Endothelial cell (in vitro differentiated cells): ENCODE measurements at regions not wholly inside any gene's neighbourhood (a gene's known extent, or its start where the extent isn't known, plus 50 kb on each side); places are given as distances from the start of the nearest gene placed in this dataset.
A peak's percentile ranks its signal among the peaks of the same experiment; 100 is the strongest.
"Not testable (repeated sequence)": the region's sequence is repeated elsewhere in the genome, so short reads cannot be mapped to it uniquely, and the experiment has no call there.

Experiments
- DNase-seq: peaks from one replicate; pipeline ENCODE4 v3.0.0; 2021; ENCODE audit warnings: low spot score
- H3K27ac Mint-ChIP-seq: one replicate; pipeline ENCODE4 v1.8.0; 2021; ENCODE audit warnings: mixed read lengths, inconsistent platforms; ENCODE audit not compliant: unreplicated experiment
- H3K27me3 Mint-ChIP-seq: one replicate; pipeline ENCODE4 v1.8.0; 2021; ENCODE audit warnings: mild to moderate bottlenecking, moderate library complexity, mixed read lengths, inconsistent platforms; ENCODE audit not compliant: unreplicated experiment
- H3K36me3 Mint-ChIP-seq: one replicate; pipeline ENCODE4 v1.8.0; 2021; ENCODE audit warnings: mild to moderate bottlenecking, low read depth, mixed read lengths, inconsistent platforms; ENCODE audit not compliant: unreplicated experiment
- H3K4me1 Mint-ChIP-seq: one replicate; pipeline ENCODE4 v1.8.0; 2021; ENCODE audit warnings: mild to moderate bottlenecking, mixed read lengths, inconsistent platforms; ENCODE audit not compliant: unreplicated experiment
- H3K4me3 Mint-ChIP-seq: one replicate; pipeline ENCODE4 v1.8.0; 2021; ENCODE audit warnings: mild to moderate bottlenecking, mixed read lengths, inconsistent platforms; ENCODE audit not compliant: unreplicated experiment
- H3K9me3 Mint-ChIP-seq: one replicate; pipeline ENCODE4 v1.8.0; 2021; ENCODE audit warnings: mixed read lengths, inconsistent platforms; ENCODE audit not compliant: unreplicated experiment
- TF ChIP-seq, protein P1 (sequence below): fragments of 200-600 bp; sonication (generic); IDR thresholded peaks from one replicate; pipeline ENCODE4 v1.5.0; 2021; ENCODE audit warnings: antibody characterized with exemption; ENCODE audit not compliant: unreplicated experiment

DNA sequence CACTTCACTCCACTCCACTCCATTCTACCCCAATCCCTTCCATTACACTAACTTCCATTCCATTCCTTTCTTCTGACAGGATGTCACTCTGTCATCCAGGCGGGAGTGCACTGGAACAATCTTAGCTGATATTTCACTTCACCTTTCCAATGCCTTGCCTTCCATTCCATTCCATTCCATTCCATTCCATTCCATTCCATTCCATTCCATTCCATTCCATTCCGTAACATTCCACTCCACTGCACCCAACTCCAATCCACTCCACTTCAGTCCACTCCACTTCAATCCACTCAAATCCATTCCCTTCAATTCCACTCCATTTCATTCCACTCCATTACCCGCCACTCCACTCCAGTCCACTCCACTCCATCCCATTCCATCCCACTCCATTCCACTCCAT lies 1099.4 kb downstream of the TSPY10 start:
- Mint-ChIP-seq H3K27ac (no peak overlapping the region), H3K9me3 (peaks cover 9% of the 10 kb centered on the region), H3K36me3 (peaks cover 4% of the 10 kb centered on the region), H3K4me1 (no peaks in the 10 kb centered on the region), H3K27me3 (peaks cover 4% of the 10 kb centered on the region), H3K4me3 (no peak overlapping the region)
- TF ChIP-seq, protein P1, sequence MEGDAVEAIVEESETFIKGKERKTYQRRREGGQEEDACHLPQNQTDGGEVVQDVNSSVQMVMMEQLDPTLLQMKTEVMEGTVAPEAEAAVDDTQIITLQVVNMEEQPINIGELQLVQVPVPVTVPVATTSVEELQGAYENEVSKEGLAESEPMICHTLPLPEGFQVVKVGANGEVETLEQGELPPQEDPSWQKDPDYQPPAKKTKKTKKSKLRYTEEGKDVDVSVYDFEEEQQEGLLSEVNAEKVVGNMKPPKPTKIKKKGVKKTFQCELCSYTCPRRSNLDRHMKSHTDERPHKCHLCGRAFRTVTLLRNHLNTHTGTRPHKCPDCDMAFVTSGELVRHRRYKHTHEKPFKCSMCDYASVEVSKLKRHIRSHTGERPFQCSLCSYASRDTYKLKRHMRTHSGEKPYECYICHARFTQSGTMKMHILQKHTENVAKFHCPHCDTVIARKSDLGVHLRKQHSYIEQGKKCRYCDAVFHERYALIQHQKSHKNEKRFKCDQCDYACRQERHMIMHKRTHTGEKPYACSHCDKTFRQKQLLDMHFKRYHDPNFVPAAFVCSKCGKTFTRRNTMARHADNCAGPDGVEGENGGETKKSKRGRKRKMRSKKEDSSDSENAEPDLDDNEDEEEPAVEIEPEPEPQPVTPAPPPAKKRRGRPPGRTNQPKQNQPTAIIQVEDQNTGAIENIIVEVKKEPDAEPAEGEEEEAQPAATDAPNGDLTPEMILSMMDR = no peak
- DNase-seq = no peak

DNA sequence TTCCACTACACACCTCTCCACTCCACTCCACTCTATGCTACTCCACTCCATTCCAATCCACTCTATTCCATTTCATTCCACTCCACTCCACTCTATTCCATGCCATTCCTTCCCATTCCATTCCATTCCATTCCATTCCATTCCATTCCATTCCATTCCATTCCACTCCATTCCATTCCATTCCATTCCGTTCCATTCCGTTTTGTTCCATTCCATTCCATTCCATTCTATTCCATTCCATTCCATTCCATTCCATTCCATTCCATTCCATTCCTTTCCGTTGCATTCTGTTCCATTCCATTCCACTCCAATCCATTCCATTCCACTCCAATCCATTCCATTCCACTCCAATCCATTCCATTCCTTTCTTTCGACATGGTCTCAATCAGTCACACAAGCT lies 1121.1 kb downstream of the TSPY10 start:
- Mint-ChIP-seq H3K36me3 (peaks cover 25% of the 10 kb centered on the region), H3K27me3 (peaks cover 12% of the 10 kb centered on the region), H3K9me3 (peaks cover 33% of the 10 kb centered on the region)
- H3K27ac Mint-ChIP-seq, H3K4me1 Mint-ChIP-seq, DNase-seq, H3K4me3 Mint-ChIP-seq: not testable (repeated sequence)

GRCh38 chrY:10657120-10657519 lies 1129.4 kb downstream of the TSPY10 start:
- Mint-ChIP-seq H3K9me3 (peaks cover 60% of the 10 kb centered on the region), H3K4me3 (peak overlapping the region; percentile 3)

GRCh38 chrY:10666785-10667184 lies 1139.1 kb downstream of the TSPY10 start:
- no peak for DNase-seq
- H3K4me1 Mint-ChIP-seq = no peaks in the 10 kb centered on the region
- H3K27ac Mint-ChIP-seq = no peak overlapping the region
- H3K27me3 Mint-ChIP-seq = peaks cover 16% of the 10 kb centered on the region
- H3K4me3 Mint-ChIP-seq = no peak overlapping the region
- H3K9me3 Mint-ChIP-seq = peaks cover 45% of the 10 kb centered on the region
- H3K36me3 Mint-ChIP-seq = peaks cover 46% of the 10 kb centered on the region
- TF ChIP-seq, protein P1 = no peak

More at GRCh38 chrY:10657120-10657519, 1129.4 kb downstream of the TSPY10 start:
- Mint-ChIP-seq H3K36me3 (peaks cover 78% of the 10 kb centered on the region), H3K27me3 (peaks cover 33% of the 10 kb centered on the region), H3K27ac (peak overlapping the region; percentile 0)
- DNase-seq, H3K4me1 Mint-ChIP-seq: not testable (repeated sequence)

- TF ChIP-seq, protein P1 = no peak
- H3K27me3 Mint-ChIP-seq = peaks cover 30% of the 10 kb centered on the region
- peaks cover 85% of the 10 kb centered on the region for H3K9me3 Mint-ChIP-seq
- H3K4me1 Mint-ChIP-seq = no peaks in the 10 kb centered on the region
- peaks cover 65% of the 10 kb centered on the region for H3K36me3 Mint-ChIP-seq
- peak overlapping the region; percentile 16 for H3K27ac Mint-ChIP-seq
- H3K4me3 Mint-ChIP-seq = peak overlapping the region; percentile 56
- no peak for DNase-seq
Measured at GRCh38 chrY:10686414-10686813, 1158.7 kb downstream of the TSPY10 start.
